ENCODE measurements at regions not wholly inside any gene's neighbourhood (a gene's known extent, or its start where the extent isn't known, plus 50 kb on each side); places are given as distances from the start of the nearest gene placed in this dataset.

- no peak for DNase-seq
Observed at GRCh38 chr1:110763149-110763548, 88.4 kb upstream of the KCNA3 start.

GRCh38 chr1:110760321-110760720 is 85.6 kb upstream of the KCNA3 start:
- no peak for DNase-seq

GRCh38 chr1:110756506-110756905 is 81.8 kb upstream of the KCNA3 start:
- DNase-seq, result no peak

GRCh38 chr1:110752941-110753725 is 78.4 kb upstream of the KCNA3 start:
- DNase-seq, result no peak

- no peak for DNase-seq
Observed at GRCh38 chr1:110750562-110750961, 75.8 kb upstream of the KCNA3 start.

GRCh38 chr1:110749960-110750359 is 75.2 kb upstream of the KCNA3 start:
- no peak for DNase-seq

GRCh38 chr1:110746644-110747259 is 72.0 kb upstream of the KCNA3 start:
- peak; percentile 17 to 64 for DNase-seq

- no peak for DNase-seq
Observed at GRCh38 chr1:110743397-110743796, 68.7 kb upstream of the KCNA3 start.

- DNase-seq, result no peak
Observed at GRCh38 chr1:110736900-110737605, 62.3 kb upstream of the KCNA3 start.

- DNase-seq, result no peak
Observed at GRCh38 chr1:110734133-110734680, 59.5 kb upstream of the KCNA3 start.

GRCh38 chr1:110731529-110731928 is 56.8 kb upstream of the KCNA3 start:
- DNase-seq, result no peak

GRCh38 chr1:110728388-110729001 is 53.8 kb upstream of the KCNA3 start:
- peak; percentile 53 to 75 for DNase-seq

- no peak for DNase-seq
Observed at GRCh38 chr1:110727246-110727645, 52.5 kb upstream of the KCNA3 start.

GRCh38 chr1:110726755-110727154 is 52.0 kb upstream of the KCNA3 start:
- DNase-seq, result no peak

Data from inflammatory macrophage treated with lipopolysaccharide for 1 hour (primary cell).